Endodermal cell (in vitro differentiated cells): ENCODE measurements at regions not wholly inside any gene's neighbourhood (a gene's known extent, or its start where the extent isn't known, plus 50 kb on each side); places are given as distances from the start of the nearest gene placed in this dataset.

Experiments used
- DNase-seq: peaks from one replicate; pipeline ENCODE4 v3.0.0-alpha.2; 2017
- H3K27ac ChIP-seq: 2 replicates; pipeline ENCODE4 v1.5.1; 2013; ENCODE audit warnings: mild to moderate bottlenecking, low read depth, low read length, moderate library complexity
- H3K27me3 ChIP-seq: 2 replicates; pipeline ENCODE4 v1.6.1; 2013; ENCODE audit warnings: mild to moderate bottlenecking, low read length, moderate library complexity; ENCODE audit not compliant: insufficient read depth, control insufficient read depth, poor library complexity, severe bottlenecking
- H3K36me3 ChIP-seq: 2 replicates; pipeline ENCODE4 v1.7.0; 2013; ENCODE audit warnings: mild to moderate bottlenecking, low read length, moderate library complexity; ENCODE audit not compliant: control insufficient read depth, insufficient read depth
- H3K4me1 ChIP-seq: one replicate; pipeline ENCODE4 v1.7.0; 2013; ENCODE audit warnings: low read length; ENCODE audit not compliant: control insufficient read depth, insufficient read depth
- H3K4me3 ChIP-seq: 2 replicates; pipeline ENCODE4 v1.5.1; 2013; ENCODE audit warnings: mild to moderate bottlenecking, low read length, moderate library complexity
- H3K9ac ChIP-seq: 2 replicates; pipeline ENCODE4 v1.6.1; 2013; ENCODE audit warnings: mild to moderate bottlenecking, low read length, moderate library complexity; ENCODE audit not compliant: poor library complexity, severe bottlenecking; ENCODE audit errors: extremely low read depth
- H3K9me3 ChIP-seq: 2 replicates; pipeline ENCODE4 v1.6.1; 2013; ENCODE audit warnings: mild to moderate bottlenecking, low read length, moderate library complexity; ENCODE audit not compliant: control insufficient read depth
- H3K27ac Mint-ChIP-seq: 2 replicates; pipeline ENCODE4 v1.8.0; 2020; ENCODE audit warnings: mixed read lengths
- H3K27me3 Mint-ChIP-seq: 2 replicates; pipeline ENCODE4 v1.8.0; 2021; ENCODE audit warnings: mild to moderate bottlenecking, mixed read lengths; ENCODE audit not compliant: insufficient read depth
- H3K36me3 Mint-ChIP-seq: 2 replicates; pipeline ENCODE4 v1.8.0; 2020; ENCODE audit warnings: low read depth, mixed read lengths
- H3K4me1 Mint-ChIP-seq: 2 replicates; pipeline ENCODE4 v1.8.0; 2020; ENCODE audit warnings: mixed read lengths
- H3K4me3 Mint-ChIP-seq: 2 replicates; pipeline ENCODE4 v1.8.0; 2020; ENCODE audit warnings: mild to moderate bottlenecking, moderate library complexity, mixed read lengths
- H3K9me3 Mint-ChIP-seq: 2 replicates; pipeline ENCODE4 v1.8.0; 2020; ENCODE audit warnings: mild to moderate bottlenecking, mixed read lengths
- CTCF ChIP-seq: fragments of 200-600 bp; sonication (generic); conservative IDR thresholded peaks from 2 replicates; pipeline ENCODE4 v1.5.0; 2021; ENCODE audit warnings: antibody characterized with exemption, mild to moderate bottlenecking
- WGBS, 2 experiments: methylation state at CpG; one replicate each; pipeline versions ENCODE4 v1.1.5 to v1.1.7; 2013; ENCODE audit warnings: missing lambda C conversion rate in 2 of 2, mixed read lengths in 1 of 2; ENCODE audit not compliant: insufficient coverage in 1 of 2, insufficient read length in 1 of 2; 5-methylcytosine and 5-hydroxymethylcytosine counted together

- Histone ChIP-seq H3K27ac (no peak overlapping the region), H3K9ac (no peak overlapping the region), H3K4me1 (no peaks in the 10 kb centered on the region), H3K4me3 (no peak overlapping the region), H3K9me3 (no peaks in the 10 kb centered on the region), H3K27me3 (no peaks in the 10 kb centered on the region), H3K36me3 (no peaks in the 10 kb centered on the region)
- H3K27me3 Mint-ChIP-seq, result no peaks in the 10 kb centered on the region
- no peak overlapping the region for H3K4me3 Mint-ChIP-seq
- DNase-seq, result no peak
- no peaks in the 10 kb centered on the region for H3K4me1 Mint-ChIP-seq
- H3K27ac Mint-ChIP-seq, result no peak overlapping the region
- H3K36me3 Mint-ChIP-seq, result no peaks in the 10 kb centered on the region
- peaks cover 7% of the 10 kb centered on the region for H3K9me3 Mint-ChIP-seq
- no peak for TF ChIP-seq CTCF
- WGBS, 2 experiments, result 89 to 97% methylated on average over 6 to 10 of the region's 10 CpGs
These were observed 1339.5 kb upstream of the MAP3K7 start for GRCh38 chr6:91926361-91926760.

- Histone ChIP-seq H3K4me3 (no peak overlapping the region), H3K27me3 (no peaks in the 10 kb centered on the region), H3K9ac (no peak overlapping the region), H3K9me3 (no peaks in the 10 kb centered on the region), H3K36me3 (no peaks in the 10 kb centered on the region), H3K27ac (no peak overlapping the region), H3K4me1 (no peaks in the 10 kb centered on the region)
- no peaks in the 10 kb centered on the region for H3K36me3 Mint-ChIP-seq
- WGBS, 2 experiments, result 87 to 100% methylated on average over 2 of the region's 2 CpGs
- no peaks in the 10 kb centered on the region for H3K27me3 Mint-ChIP-seq
- H3K9me3 Mint-ChIP-seq, result no peaks in the 10 kb centered on the region
- no peaks in the 10 kb centered on the region for H3K4me1 Mint-ChIP-seq
- no peak for DNase-seq
- no peak overlapping the region for H3K27ac Mint-ChIP-seq
- H3K4me3 Mint-ChIP-seq, result no peak overlapping the region
- no peak for TF ChIP-seq CTCF
These were observed 1325.1 kb upstream of the MAP3K7 start for GRCh38 chr6:91911945-91912344.

- H3K4me1 Mint-ChIP-seq, result no peaks in the 10 kb centered on the region
- 92 to 100% methylated on average over 2 to 4 of the region's 4 CpGs for WGBS, 2 experiments
- H3K36me3 ChIP-seq, result no peaks in the 10 kb centered on the region
- H3K27ac ChIP-seq, result no peak overlapping the region
- H3K27me3 ChIP-seq, result no peaks in the 10 kb centered on the region
- no peak for TF ChIP-seq CTCF
- DNase-seq, result no peak
- no peak overlapping the region for H3K9ac ChIP-seq
- no peak overlapping the region for H3K27ac Mint-ChIP-seq
- H3K9me3 ChIP-seq, result no peaks in the 10 kb centered on the region
- no peak overlapping the region for H3K4me3 ChIP-seq
- H3K27me3 Mint-ChIP-seq, result no peaks in the 10 kb centered on the region
- H3K9me3 Mint-ChIP-seq, result no peaks in the 10 kb centered on the region
- H3K4me1 ChIP-seq, result no peaks in the 10 kb centered on the region
- no peaks in the 10 kb centered on the region for H3K36me3 Mint-ChIP-seq
- no peak overlapping the region for H3K4me3 Mint-ChIP-seq
These were observed 1317.8 kb upstream of the MAP3K7 start for GRCh38 chr6:91904586-91905164.
